Adrenal gland (tissue), 9 donors: ENCODE measurements at regions not wholly inside any gene's neighbourhood (a gene's known extent, or its start where the extent isn't known, plus 50 kb on each side); places are given as distances from the start of the nearest gene placed in this dataset.
"Not testable (repeated sequence)": the region's sequence is repeated elsewhere in the genome, so short reads cannot be mapped to it uniquely, and the experiment has no call there.

Source experiments
- DNase-seq, 7 donors: peaks; one replicate each; pipeline ENCODE4 v3.0.0-alpha.2; 2019 to 2020
- H3K27ac ChIP-seq, 5 donors: fragments of 200-600 bp; sonication (generic) in 4 of 5; 1 replicate in 3 of 5; 2 replicates in 2 of 5; pipeline versions ENCODE4 v1.5.1 to v1.8.0; 2016 to 2020; ENCODE audit warnings: mild to moderate bottlenecking in 1 of 5
- H3K27me3 ChIP-seq: fragments of 200-600 bp; 2 replicates; pipeline ENCODE4 v1.8.0; 2021
- H3K36me3 ChIP-seq, 2 donors: fragments of 200-600 bp; replicated peaks in 1 of 2; 1 replicate in 1 of 2; 2 replicates in 1 of 2; pipeline versions ENCODE4 v1.5.1 to v1.8.0; 2018 to 2022
- H3K4me1 ChIP-seq, 2 donors: fragments of 200-600 bp; replicated peaks in 1 of 2; 1 replicate in 1 of 2; 2 replicates in 1 of 2; pipeline versions ENCODE4 v1.5.1 to v1.8.0; 2018 to 2021
- H3K4me3 ChIP-seq, 4 donors: fragments of 200-600 bp; sonication (generic) in 3 of 4; one replicate each; pipeline ENCODE4 v1.5.1; 2016 to 2018
- H3K9me3 ChIP-seq, 3 donors: fragments of 200-600 bp; sonication (generic) in 1 of 3; replicated peaks in 1 of 3; 1 replicate in 2 of 3; 2 replicates in 1 of 3; pipeline versions ENCODE4 v1.5.1 to v1.8.0; 2016 to 2021
- POLR2A ChIP-seq, 2 donors: fragments of 450-650 bp; IDR thresholded peaks; one replicate each; pipeline ENCODE4 v1.6.1; 2017; ENCODE audit warnings: antibody characterized with exemption in 2 of 2, mild to moderate bottlenecking in 2 of 2, moderate library complexity in 1 of 2
- WGBS, 4 donors: extraction: QIAGEN DNeasy Blood & Tissue Kit in 2 of 4; methylation state at CpG; one replicate each; pipeline versions ENCODE4 v1.1.5 to v1.1.7; 2013 to 2017; 5-methylcytosine and 5-hydroxymethylcytosine counted together
- intact Hi-C, 2 donors: fragments of 100-400 bp; cut with DNase I; formaldehyde crosslinking; loops; one replicate each; pipeline versions ENCODE4 v1.14.1 to v1.15.0; 2022 to 2023
- TF ChIP-seq, protein P1 (sequence below), 6 experiments: fragments of 450-650 bp in 4 of 6; fragments of 200-600 bp in 2 of 6; sonication (generic) in 1 of 6; IDR thresholded peaks; 1 replicate in 5 of 6; 2 replicates in 1 of 6; pipeline versions ENCODE4 v1.5.1 to v1.8.0; 2016 to 2021; ENCODE audit warnings: antibody characterized with exemption in 6 of 6, mild to moderate bottlenecking in 2 of 6, moderate library complexity in 1 of 6
- donor health status: healthy with polysubstance abuse.
- donor health status: Bipolar disorder and iron deficiency.
- donor health status: DM: yes; HTN: yes; CAD: no.
- donor health status: DM: no; HTN: no; CAD: no.
- donor health status: DM: no; HTN: no; CAD: no.

DNA sequence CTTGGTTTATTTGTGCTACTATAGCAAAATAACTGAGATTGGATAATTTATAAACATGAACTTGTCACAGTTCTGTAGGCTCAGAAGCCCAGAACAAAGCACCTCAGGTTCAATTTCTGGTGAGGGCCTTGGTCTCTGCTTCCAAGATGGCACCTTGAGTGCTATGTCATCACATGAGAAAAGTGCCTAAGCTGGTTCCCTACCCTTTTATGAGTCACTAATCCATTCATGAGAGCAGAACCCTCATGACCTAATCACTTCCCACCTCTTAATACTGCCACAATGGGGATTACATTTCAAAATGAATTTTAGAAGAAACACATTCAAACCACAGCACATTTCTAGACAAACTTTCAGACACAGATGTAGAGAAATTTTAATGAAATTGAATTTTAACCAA is 98.2 kb upstream of the PRSS3 start:
- no peak for DNase-seq
- peaks cover 0 to 3% of the 10 kb centered on the region in 2 donors for H3K4me1 ChIP-seq
- no peaks in the 10 kb centered on the region for H3K36me3 ChIP-seq
- TF ChIP-seq, protein P1, sequence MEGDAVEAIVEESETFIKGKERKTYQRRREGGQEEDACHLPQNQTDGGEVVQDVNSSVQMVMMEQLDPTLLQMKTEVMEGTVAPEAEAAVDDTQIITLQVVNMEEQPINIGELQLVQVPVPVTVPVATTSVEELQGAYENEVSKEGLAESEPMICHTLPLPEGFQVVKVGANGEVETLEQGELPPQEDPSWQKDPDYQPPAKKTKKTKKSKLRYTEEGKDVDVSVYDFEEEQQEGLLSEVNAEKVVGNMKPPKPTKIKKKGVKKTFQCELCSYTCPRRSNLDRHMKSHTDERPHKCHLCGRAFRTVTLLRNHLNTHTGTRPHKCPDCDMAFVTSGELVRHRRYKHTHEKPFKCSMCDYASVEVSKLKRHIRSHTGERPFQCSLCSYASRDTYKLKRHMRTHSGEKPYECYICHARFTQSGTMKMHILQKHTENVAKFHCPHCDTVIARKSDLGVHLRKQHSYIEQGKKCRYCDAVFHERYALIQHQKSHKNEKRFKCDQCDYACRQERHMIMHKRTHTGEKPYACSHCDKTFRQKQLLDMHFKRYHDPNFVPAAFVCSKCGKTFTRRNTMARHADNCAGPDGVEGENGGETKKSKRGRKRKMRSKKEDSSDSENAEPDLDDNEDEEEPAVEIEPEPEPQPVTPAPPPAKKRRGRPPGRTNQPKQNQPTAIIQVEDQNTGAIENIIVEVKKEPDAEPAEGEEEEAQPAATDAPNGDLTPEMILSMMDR (IDR thresholded peaks at IDR 0.05), result no peak
- no peak for TF ChIP-seq POLR2A (IDR thresholded peaks at IDR 0.05)
- no peaks in the 10 kb centered on the region for H3K9me3 ChIP-seq
- H3K27ac ChIP-seq, result no peak overlapping the region
- intact Hi-C loops, result no loop called here
- no peaks in the 10 kb centered on the region for H3K27me3 ChIP-seq
- H3K4me3 ChIP-seq, result no peak overlapping the region

DNA sequence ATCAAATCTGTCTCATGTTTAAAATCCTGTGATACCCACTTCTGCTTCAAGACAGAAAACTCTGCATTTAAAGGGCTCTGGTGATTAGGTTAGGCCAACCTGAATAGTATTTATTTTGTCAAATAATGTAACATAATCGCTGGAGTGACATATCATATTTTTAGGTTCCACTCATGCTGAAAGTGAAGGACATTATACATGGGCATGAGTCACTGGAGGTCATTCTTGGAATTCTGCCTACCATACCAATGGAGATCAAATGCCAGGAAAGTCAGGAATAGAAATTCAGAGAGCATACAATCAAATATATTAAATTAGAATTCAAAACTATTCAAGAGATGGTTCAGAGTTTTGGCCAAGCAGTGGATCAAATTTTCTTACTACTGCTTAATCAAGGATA is 97.1 kb upstream of the PRSS3 start:
- peaks cover 0 to 3% of the 10 kb centered on the region in 2 donors for H3K4me1 ChIP-seq
- H3K36me3 ChIP-seq, result no peaks in the 10 kb centered on the region
- intact Hi-C loops, result no loop called here
- TF ChIP-seq, protein P1 (IDR thresholded peaks at IDR 0.05), result no peak
- TF ChIP-seq POLR2A (IDR thresholded peaks at IDR 0.05), result no peak
- WGBS, 4 donors, result 29 to 50% (median 48%) methylated on average over 1 of the region's 1 CpG
- no peak overlapping the region for H3K4me3 ChIP-seq
- H3K9me3 ChIP-seq, result no peaks in the 10 kb centered on the region
- peak in 2 of 7 donors; percentile 10 to 11 for DNase-seq
- H3K27me3 ChIP-seq, result no peaks in the 10 kb centered on the region
- no peak overlapping the region for H3K27ac ChIP-seq

DNA sequence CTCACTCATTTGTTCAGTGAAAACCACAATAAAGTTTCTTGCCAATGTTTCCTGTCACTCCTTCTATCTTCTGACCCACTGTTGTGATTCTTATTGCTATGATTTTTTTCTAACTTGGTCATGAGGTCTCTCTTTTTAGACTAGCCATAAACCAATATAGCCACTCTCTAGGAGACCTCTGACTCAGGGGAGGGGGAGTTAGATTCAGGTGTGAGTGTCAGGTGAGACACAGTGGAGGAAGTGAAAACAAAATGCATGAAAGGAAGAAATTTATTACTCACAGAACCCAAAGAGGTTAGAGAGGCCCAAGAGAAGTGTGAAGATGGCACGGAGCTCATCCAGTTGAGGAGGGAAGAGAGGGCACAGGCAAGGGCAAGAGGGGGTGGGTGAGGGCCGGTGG is 94.4 kb upstream of the PRSS3 start:
- DNase-seq, H3K27ac ChIP-seq, H3K27me3 ChIP-seq, H3K9me3 ChIP-seq, H3K4me3 ChIP-seq, H3K4me1 ChIP-seq, intact Hi-C loops, H3K36me3 ChIP-seq: not testable (repeated sequence)
- WGBS, 4 donors, result 86 to 91% (median 88%) methylated on average over 2 of the region's 2 CpGs

DNA sequence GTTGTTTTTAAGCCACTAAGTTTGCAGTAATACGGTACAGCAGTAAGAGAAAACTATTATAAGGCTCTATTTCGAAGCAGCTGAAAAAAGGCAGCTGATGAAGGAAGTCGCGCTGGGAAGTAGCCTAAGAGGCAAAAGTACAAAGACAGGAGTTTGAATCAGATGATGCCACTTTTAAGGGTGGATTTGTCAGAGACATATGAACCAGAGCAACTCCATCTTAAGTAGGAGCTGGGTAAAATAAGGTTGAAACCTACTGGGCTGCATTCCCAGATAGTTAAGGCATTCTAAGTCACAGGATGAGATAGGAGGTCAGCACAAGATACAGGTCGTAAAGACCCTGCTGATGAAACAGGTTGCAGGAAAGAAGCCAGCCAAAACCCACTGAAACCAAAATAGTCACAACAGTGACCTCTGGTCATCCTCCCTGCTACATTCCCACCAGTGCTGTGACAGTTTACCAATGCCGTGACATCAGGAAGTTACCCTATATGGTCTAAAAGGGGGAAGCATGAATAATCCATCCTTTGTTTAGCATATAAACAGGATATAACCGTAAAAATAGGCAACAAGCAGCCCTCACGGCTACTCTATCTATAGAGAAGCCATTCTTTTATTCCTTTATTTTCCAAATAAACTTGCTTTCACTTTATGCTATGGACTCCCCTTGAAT is 91.8 kb upstream of the PRSS3 start:
- no peak for DNase-seq
- H3K27ac ChIP-seq, result no peak overlapping the region
- H3K4me1 ChIP-seq, result no peaks in the 10 kb centered on the region
- 68 to 83% (median 79%) methylated on average over 8 of the region's 8 CpGs for WGBS, 4 donors
- no peaks in the 10 kb centered on the region for H3K9me3 ChIP-seq
- H3K36me3 ChIP-seq, result no peaks in the 10 kb centered on the region
- H3K4me3 ChIP-seq, result no peak overlapping the region
- intact Hi-C loops, result no loop called here
- TF ChIP-seq POLR2A (IDR thresholded peaks at IDR 0.05), result no peak
- TF ChIP-seq, protein P1 (IDR thresholded peaks at IDR 0.05), result no peak
- no peaks in the 10 kb centered on the region for H3K27me3 ChIP-seq

DNA sequence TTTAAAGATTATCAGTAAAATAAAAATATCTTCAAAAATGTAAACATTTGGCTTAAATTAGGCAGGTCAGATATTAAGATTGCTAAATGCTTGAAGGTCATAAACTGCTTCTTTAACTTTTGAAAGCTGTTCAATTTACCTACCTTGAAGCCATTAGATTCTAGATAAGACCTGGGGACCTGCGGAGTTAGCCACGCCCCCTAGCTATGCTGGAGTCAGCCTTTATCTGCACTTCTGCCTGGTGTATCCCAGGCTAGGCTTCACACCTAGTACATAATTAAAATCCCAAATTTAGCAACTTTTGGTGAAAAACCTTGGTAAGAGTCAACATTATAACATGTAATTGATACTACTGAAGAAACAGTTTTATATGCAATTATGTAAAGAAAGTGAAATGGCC is 89.9 kb upstream of the PRSS3 start:
- H3K36me3 ChIP-seq, H3K9me3 ChIP-seq, H3K27ac ChIP-seq, intact Hi-C loops, H3K27me3 ChIP-seq, DNase-seq, H3K4me1 ChIP-seq, H3K4me3 ChIP-seq: not testable (repeated sequence)
- 32 to 53% (median 44%) methylated on average over 2 of the region's 2 CpGs for WGBS, 4 donors
